ENCODE measurements at regions not wholly inside any gene's neighbourhood (a gene's known extent, or its start where the extent isn't known, plus 50 kb on each side); places are given as distances from the start of the nearest gene placed in this dataset.

DNA sequence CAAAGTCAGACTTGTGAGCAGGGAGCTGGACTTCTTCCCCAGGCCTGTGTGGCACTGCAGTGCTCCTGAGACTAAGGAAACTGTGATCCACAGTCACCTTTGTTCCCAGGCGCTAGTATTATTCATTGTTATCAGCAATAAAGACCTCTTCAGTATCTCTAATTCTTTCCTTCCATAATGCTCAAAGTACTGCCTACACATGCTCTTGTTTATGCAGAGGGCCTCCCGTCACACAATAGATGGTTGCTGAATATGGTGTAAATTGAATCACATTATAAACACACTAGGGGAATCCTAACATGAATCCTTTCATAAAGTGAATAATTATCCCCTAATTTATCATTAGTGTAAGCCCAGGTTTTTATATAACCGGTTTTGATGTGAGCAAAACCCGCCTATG, 493.3 kb downstream of the BUD13 start (continued):
- TF ChIP-seq ZNF331 (CRISPR knock-in tag; IDR thresholded peaks at IDR 0.05; ENCODE audit: low read depth) (no peak), EZH2phosphoT487 (IDR thresholded peaks at IDR 0.05; ENCODE audit: unreplicated experiment) (no peak), ZNF114 (CRISPR knock-in tag; IDR thresholded peaks at IDR 0.05) (no peak), JUNB (IDR thresholded peaks at IDR 0.05; ENCODE audit: unreplicated experiment) (no peak), EZH2 (IDR thresholded peaks at IDR 0.05; ENCODE audit: low read depth, unreplicated experiment) (no peak), STAT1 (IDR thresholded peaks at IDR 0.05; ENCODE audit: unreplicated experiment) (no peak), POLR2AphosphoS5 (IDR thresholded peaks at IDR 0.05; ENCODE audit: low read depth) (no peak), CREB1 (CRISPR knock-in tag; IDR thresholded peaks at IDR 0.05; ENCODE audit: low read depth) (no peak)
- TF ChIP-seq, protein P1, sequence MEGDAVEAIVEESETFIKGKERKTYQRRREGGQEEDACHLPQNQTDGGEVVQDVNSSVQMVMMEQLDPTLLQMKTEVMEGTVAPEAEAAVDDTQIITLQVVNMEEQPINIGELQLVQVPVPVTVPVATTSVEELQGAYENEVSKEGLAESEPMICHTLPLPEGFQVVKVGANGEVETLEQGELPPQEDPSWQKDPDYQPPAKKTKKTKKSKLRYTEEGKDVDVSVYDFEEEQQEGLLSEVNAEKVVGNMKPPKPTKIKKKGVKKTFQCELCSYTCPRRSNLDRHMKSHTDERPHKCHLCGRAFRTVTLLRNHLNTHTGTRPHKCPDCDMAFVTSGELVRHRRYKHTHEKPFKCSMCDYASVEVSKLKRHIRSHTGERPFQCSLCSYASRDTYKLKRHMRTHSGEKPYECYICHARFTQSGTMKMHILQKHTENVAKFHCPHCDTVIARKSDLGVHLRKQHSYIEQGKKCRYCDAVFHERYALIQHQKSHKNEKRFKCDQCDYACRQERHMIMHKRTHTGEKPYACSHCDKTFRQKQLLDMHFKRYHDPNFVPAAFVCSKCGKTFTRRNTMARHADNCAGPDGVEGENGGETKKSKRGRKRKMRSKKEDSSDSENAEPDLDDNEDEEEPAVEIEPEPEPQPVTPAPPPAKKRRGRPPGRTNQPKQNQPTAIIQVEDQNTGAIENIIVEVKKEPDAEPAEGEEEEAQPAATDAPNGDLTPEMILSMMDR (conservative IDR thresholded peaks at IDR 0.05; ENCODE audit: low read depth in 2 of 2) = no peak
- TF ChIP-seq, protein P2, sequence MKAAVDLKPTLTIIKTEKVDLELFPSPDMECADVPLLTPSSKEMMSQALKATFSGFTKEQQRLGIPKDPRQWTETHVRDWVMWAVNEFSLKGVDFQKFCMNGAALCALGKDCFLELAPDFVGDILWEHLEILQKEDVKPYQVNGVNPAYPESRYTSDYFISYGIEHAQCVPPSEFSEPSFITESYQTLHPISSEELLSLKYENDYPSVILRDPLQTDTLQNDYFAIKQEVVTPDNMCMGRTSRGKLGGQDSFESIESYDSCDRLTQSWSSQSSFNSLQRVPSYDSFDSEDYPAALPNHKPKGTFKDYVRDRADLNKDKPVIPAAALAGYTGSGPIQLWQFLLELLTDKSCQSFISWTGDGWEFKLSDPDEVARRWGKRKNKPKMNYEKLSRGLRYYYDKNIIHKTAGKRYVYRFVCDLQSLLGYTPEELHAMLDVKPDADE (IDR thresholded peaks at IDR 0.05) = no peak

DNA sequence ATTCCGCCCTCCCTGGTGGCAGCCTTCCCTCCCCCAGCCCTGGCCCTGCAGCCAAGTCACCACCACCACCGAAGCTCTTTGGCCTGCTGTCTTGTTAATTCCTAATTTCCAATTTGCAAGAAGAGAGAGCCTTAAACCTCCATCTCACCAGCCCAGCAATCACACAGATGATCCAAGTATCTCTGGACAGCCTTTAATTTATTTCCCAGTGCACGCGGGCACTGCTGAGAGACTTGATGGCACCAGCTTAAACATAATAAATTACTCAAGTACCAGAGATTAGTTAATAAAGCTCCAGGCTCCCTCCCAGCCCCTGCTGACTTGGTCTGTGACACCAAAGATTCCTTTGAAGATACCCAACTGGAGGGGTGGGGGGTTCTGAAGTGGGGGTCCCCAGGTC, 494.7 kb downstream of the BUD13 start:
- Histone ChIP-seq H3F3A (replicated peaks; ENCODE audit: low read depth) (no peaks in the 10 kb centered on the region), H3K4me1 (ENCODE audit: insufficient read depth) (no peaks in the 10 kb centered on the region), H3K79me2 (replicated peaks; ENCODE audit: insufficient read depth) (no peaks in the 10 kb centered on the region), H3K4me3 (no peak overlapping the region), H2AFZ (no peak overlapping the region), H4K20me1 (replicated peaks; ENCODE audit: insufficient read depth) (no peaks in the 10 kb centered on the region), H3K27ac (ENCODE audit: low read depth) (no peak overlapping the region), H3K4me2 (no peak overlapping the region), H3K9me2 (ENCODE audit: insufficient read depth) (no peaks in the 10 kb centered on the region), H3K36me3 (ENCODE audit: insufficient read depth) (no peaks in the 10 kb centered on the region), H3K27me3 (ENCODE audit: insufficient read depth) (no peaks in the 10 kb centered on the region)
- no peaks in the 10 kb centered on the region; the same call in 2 of the 3 replicates for H3K9me3 Mint-ChIP-seq
- H3K27me3 Mint-ChIP-seq (ENCODE audit: insufficient read depth, low read depth, poor library complexity) = peaks cover 5% of the 10 kb centered on the region
- ATAC-seq (no peak), DNase-seq (ENCODE audit: low spot score) (no peak)
- no peak overlapping the region for H3K27ac Mint-ChIP-seq
- H3K36me3 Mint-ChIP-seq (ENCODE audit: low read depth) = no peaks in the 10 kb centered on the region; the same call in 2 of the 3 replicates
- H3K4me3 Mint-ChIP-seq = no peak overlapping the region
- H3K4me1 Mint-ChIP-seq = 0 out of 3 replicates have a peak, but pooled peaks cover 2% of the 10 kb centered on the region
- TF ChIP-seq EZH2 (IDR thresholded peaks at IDR 0.05; ENCODE audit: low read depth, unreplicated experiment) (no peak), ZNF331 (CRISPR knock-in tag; IDR thresholded peaks at IDR 0.05; ENCODE audit: low read depth) (no peak), CREB1 (CRISPR knock-in tag; IDR thresholded peaks at IDR 0.05; ENCODE audit: low read depth) (no peak), POLR2AphosphoS5 (IDR thresholded peaks at IDR 0.05; ENCODE audit: low read depth) (no peak), JUNB (IDR thresholded peaks at IDR 0.05; ENCODE audit: unreplicated experiment) (no peak), EZH2phosphoT487 (IDR thresholded peaks at IDR 0.05; ENCODE audit: unreplicated experiment) (no peak)
- TF ChIP-seq, protein P3, sequence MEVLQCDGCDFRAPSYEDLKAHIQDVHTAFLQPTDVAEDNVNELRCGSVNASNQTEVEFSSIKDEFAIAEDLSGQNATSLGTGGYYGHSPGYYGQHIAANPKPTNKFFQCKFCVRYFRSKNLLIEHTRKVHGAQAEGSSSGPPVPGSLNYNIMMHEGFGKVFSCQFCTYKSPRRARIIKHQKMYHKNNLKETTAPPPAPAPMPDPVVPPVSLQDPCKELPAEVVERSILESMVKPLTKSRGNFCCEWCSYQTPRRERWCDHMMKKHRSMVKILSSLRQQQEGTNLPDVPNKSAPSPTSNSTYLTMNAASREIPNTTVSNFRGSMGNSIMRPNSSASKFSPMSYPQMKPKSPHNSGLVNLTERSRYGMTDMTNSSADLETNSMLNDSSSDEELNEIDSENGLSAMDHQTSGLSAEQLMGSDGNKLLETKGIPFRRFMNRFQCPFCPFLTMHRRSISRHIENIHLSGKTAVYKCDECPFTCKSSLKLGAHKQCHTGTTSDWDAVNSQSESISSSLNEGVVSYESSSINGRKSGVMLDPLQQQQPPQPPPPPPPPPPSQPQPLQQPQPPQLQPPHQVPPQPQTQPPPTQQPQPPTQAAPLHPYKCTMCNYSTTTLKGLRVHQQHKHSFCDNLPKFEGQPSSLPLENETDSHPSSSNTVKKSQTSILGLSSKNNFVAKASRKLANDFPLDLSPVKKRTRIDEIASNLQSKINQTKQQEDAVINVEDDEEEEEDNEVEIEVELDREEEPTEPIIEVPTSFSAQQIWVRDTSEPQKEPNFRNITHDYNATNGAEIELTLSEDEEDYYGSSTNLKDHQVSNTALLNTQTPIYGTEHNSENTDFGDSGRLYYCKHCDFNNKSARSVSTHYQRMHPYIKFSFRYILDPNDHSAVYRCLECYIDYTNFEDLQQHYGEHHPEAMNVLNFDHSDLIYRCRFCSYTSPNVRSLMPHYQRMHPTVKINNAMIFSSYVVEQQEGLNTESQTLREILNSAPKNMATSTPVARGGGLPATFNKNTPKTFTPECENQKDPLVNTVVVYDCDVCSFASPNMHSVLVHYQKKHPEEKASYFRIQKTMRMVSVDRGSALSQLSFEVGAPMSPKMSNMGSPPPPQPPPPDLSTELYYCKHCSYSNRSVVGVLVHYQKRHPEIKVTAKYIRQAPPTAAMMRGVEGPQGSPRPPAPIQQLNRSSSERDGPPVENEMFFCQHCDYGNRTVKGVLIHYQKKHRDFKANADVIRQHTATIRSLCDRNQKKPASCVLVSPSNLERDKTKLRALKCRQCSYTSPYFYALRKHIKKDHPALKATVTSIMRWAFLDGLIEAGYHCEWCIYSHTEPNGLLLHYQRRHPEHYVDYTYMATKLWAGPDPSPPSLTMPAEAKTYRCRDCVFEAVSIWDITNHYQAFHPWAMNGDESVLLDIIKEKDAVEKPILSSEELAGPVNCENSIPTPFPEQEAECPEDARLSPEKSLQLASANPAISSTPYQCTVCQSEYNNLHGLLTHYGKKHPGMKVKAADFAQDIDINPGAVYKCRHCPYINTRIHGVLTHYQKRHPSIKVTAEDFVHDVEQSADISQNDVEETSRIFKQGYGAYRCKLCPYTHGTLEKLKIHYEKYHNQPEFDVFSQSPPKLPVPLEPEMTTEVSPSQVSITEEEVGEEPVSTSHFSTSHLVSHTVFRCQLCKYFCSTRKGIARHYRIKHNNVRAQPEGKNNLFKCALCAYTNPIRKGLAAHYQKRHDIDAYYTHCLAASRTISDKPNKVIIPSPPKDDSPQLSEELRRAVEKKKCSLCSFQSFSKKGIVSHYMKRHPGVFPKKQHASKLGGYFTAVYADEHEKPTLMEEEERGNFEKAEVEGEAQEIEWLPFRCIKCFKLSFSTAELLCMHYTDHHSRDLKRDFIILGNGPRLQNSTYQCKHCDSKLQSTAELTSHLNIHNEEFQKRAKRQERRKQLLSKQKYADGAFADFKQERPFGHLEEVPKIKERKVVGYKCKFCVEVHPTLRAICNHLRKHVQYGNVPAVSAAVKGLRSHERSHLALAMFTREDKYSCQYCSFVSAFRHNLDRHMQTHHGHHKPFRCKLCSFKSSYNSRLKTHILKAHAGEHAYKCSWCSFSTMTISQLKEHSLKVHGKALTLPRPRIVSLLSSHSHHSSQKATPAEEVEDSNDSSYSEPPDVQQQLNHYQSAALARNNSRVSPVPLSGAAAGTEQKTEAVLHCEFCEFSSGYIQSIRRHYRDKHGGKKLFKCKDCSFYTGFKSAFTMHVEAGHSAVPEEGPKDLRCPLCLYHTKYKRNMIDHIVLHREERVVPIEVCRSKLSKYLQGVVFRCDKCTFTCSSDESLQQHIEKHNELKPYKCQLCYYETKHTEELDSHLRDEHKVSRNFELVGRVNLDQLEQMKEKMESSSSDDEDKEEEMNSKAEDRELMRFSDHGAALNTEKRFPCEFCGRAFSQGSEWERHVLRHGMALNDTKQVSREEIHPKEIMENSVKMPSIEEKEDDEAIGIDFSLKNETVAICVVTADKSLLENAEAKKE (CRISPR knock-in tag; IDR thresholded peaks at IDR 0.05) = no peak
- TF ChIP-seq, protein P1 (conservative IDR thresholded peaks at IDR 0.05; ENCODE audit: low read depth in 2 of 2) = no peak
- TF ChIP-seq, protein P2 (IDR thresholded peaks at IDR 0.05) = no peak
